ENCODE measurements at regions not wholly inside any gene's neighbourhood (a gene's known extent, or its start where the extent isn't known, plus 50 kb on each side); places are given as distances from the start of the nearest gene placed in this dataset.

DNA sequence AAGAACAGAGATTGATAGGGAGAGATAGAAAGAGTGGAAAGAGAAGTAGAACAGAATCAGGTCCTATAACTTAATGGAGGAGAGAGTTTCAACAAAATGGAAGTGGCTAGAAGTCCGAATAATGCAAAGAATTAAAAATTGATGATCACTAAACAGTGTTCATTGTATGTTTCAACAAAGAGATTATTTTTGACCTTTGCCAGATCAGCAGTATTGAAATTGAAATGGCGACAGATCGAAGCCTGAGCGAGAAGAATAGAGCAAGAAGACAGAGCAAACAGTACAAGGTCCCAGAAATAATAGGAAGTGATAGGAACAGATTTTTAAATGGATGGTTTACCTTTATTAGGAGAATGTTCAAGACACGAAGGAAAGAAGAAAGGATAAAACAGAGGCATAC lies 1012.8 kb upstream of the FBXO33 start:
- no peaks in the 10 kb centered on the region for H3K36me3 ChIP-seq (ENCODE audit: control insufficient read depth in 4 of 4, insufficient read depth in 3 of 4, low read depth in 1 of 4, low read length in 3 of 4)
- no peak overlapping the region for H3K9ac ChIP-seq (ENCODE audit: low read depth in 1 of 2, low read length in 2 of 2)
- WGBS, result 77% methylated on average over 5 of the region's 5 CpGs
- H3K27me3 ChIP-seq (ENCODE audit: control insufficient read depth in 4 of 4, insufficient read depth in 4 of 4, low read length in 3 of 4), result no peaks in the 10 kb centered on the region
- no peaks in the 10 kb centered on the region for H3K4me1 ChIP-seq (ENCODE audit: control insufficient read depth in 4 of 4, insufficient read depth in 4 of 4, low read length in 3 of 4)
- DNase-seq (ENCODE audit: low spot score), result no peak
- no peak overlapping the region for H3K27ac ChIP-seq (ENCODE audit: low read depth in 1 of 2, low read length in 2 of 2)
- H3K4me3 ChIP-seq (ENCODE audit: low read depth in 1 of 3, low read length in 3 of 3), result no peak overlapping the region
- H3K9me3 ChIP-seq (ENCODE audit: control insufficient read depth in 4 of 4, low read length in 3 of 4), result no peaks in the 10 kb centered on the region
- TF ChIP-seq TAF1 (conservative IDR thresholded peaks at IDR 0.05) (no peak), SP1 (IDR thresholded peaks at IDR 0.05) (no peak), YY1 (IDR thresholded peaks at IDR 0.05) (no peak), FOXA2 (IDR thresholded peaks at IDR 0.05) (no peak), EGR1 (IDR thresholded peaks at IDR 0.05; ENCODE audit: low read depth in 2 of 2) (no peak), FOXA1 (IDR thresholded peaks at IDR 0.05) (no peak), JUND (IDR thresholded peaks at IDR 0.05) (no peak), RXRA (IDR thresholded peaks at IDR 0.05) (no peak), HNF4G (IDR thresholded peaks at IDR 0.05) (no peak), HNF4A (conservative IDR thresholded peaks at IDR 0.05) (no peak), GABPA (IDR thresholded peaks at IDR 0.05 in 1 of 2, conservative IDR thresholded peaks at IDR 0.05 in 1 of 2) (no peak), RAD21 (IDR thresholded peaks at IDR 0.05) (no peak)
- TF ChIP-seq, protein P1, sequence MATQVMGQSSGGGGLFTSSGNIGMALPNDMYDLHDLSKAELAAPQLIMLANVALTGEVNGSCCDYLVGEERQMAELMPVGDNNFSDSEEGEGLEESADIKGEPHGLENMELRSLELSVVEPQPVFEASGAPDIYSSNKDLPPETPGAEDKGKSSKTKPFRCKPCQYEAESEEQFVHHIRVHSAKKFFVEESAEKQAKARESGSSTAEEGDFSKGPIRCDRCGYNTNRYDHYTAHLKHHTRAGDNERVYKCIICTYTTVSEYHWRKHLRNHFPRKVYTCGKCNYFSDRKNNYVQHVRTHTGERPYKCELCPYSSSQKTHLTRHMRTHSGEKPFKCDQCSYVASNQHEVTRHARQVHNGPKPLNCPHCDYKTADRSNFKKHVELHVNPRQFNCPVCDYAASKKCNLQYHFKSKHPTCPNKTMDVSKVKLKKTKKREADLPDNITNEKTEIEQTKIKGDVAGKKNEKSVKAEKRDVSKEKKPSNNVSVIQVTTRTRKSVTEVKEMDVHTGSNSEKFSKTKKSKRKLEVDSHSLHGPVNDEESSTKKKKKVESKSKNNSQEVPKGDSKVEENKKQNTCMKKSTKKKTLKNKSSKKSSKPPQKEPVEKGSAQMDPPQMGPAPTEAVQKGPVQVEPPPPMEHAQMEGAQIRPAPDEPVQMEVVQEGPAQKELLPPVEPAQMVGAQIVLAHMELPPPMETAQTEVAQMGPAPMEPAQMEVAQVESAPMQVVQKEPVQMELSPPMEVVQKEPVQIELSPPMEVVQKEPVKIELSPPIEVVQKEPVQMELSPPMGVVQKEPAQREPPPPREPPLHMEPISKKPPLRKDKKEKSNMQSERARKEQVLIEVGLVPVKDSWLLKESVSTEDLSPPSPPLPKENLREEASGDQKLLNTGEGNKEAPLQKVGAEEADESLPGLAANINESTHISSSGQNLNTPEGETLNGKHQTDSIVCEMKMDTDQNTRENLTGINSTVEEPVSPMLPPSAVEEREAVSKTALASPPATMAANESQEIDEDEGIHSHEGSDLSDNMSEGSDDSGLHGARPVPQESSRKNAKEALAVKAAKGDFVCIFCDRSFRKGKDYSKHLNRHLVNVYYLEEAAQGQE (IDR thresholded peaks at IDR 0.05), result no peak
- TF ChIP-seq, protein P2, sequence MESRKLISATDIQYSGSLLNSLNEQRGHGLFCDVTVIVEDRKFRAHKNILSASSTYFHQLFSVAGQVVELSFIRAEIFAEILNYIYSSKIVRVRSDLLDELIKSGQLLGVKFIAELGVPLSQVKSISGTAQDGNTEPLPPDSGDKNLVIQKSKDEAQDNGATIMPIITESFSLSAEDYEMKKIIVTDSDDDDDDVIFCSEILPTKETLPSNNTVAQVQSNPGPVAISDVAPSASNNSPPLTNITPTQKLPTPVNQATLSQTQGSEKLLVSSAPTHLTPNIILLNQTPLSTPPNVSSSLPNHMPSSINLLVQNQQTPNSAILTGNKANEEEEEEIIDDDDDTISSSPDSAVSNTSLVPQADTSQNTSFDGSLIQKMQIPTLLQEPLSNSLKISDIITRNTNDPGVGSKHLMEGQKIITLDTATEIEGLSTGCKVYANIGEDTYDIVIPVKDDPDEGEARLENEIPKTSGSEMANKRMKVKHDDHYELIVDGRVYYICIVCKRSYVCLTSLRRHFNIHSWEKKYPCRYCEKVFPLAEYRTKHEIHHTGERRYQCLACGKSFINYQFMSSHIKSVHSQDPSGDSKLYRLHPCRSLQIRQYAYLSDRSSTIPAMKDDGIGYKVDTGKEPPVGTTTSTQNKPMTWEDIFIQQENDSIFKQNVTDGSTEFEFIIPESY (IDR thresholded peaks at IDR 0.05), result no peak
- TF ChIP-seq, protein P3, sequence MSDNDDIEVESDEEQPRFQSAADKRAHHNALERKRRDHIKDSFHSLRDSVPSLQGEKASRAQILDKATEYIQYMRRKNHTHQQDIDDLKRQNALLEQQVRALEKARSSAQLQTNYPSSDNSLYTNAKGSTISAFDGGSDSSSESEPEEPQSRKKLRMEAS (IDR thresholded peaks at IDR 0.05), result no peak
- TF ChIP-seq, protein P4, sequence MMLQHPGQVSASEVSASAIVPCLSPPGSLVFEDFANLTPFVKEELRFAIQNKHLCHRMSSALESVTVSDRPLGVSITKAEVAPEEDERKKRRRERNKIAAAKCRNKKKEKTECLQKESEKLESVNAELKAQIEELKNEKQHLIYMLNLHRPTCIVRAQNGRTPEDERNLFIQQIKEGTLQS (IDR thresholded peaks at IDR 0.05), result no peak
- TF ChIP-seq, protein P5, sequence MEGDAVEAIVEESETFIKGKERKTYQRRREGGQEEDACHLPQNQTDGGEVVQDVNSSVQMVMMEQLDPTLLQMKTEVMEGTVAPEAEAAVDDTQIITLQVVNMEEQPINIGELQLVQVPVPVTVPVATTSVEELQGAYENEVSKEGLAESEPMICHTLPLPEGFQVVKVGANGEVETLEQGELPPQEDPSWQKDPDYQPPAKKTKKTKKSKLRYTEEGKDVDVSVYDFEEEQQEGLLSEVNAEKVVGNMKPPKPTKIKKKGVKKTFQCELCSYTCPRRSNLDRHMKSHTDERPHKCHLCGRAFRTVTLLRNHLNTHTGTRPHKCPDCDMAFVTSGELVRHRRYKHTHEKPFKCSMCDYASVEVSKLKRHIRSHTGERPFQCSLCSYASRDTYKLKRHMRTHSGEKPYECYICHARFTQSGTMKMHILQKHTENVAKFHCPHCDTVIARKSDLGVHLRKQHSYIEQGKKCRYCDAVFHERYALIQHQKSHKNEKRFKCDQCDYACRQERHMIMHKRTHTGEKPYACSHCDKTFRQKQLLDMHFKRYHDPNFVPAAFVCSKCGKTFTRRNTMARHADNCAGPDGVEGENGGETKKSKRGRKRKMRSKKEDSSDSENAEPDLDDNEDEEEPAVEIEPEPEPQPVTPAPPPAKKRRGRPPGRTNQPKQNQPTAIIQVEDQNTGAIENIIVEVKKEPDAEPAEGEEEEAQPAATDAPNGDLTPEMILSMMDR (IDR thresholded peaks at IDR 0.05; ENCODE audit: low read depth, low read length, missing input control), result no peak

DNA sequence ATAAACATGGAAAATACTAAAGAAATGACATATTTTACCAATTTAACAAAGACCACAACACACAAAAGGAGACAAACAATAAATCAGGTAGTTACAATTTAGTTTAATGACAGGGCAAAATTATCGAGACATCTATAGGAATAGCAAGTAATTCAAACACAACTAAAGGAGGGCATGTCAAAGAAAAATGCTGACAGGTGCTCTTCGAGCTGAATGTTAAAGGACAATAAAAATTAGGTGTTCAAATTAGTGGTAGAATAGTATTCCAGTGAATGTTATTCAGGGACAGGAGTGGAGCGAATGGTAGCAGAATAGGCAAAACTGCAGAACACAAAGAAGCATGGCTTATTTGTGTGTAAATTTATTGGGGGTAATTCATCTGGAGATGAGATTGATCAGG lies 1004.3 kb upstream of the FBXO33 start:
- Histone ChIP-seq H3K9me3 (ENCODE audit: control insufficient read depth in 4 of 4, low read length in 3 of 4) (no peaks in the 10 kb centered on the region), H3K36me3 (ENCODE audit: control insufficient read depth in 4 of 4, insufficient read depth in 3 of 4, low read depth in 1 of 4, low read length in 3 of 4) (no peaks in the 10 kb centered on the region), H3K4me1 (ENCODE audit: control insufficient read depth in 4 of 4, insufficient read depth in 4 of 4, low read length in 3 of 4) (no peaks in the 10 kb centered on the region), H3K4me3 (ENCODE audit: low read depth in 1 of 3, low read length in 3 of 3) (no peak overlapping the region), H3K27me3 (ENCODE audit: control insufficient read depth in 4 of 4, insufficient read depth in 4 of 4, low read length in 3 of 4) (no peaks in the 10 kb centered on the region), H3K27ac (ENCODE audit: low read depth in 1 of 2, low read length in 2 of 2) (no peak overlapping the region), H3K9ac (ENCODE audit: low read depth in 1 of 2, low read length in 2 of 2) (no peak overlapping the region)
- DNase-seq (ENCODE audit: low spot score), result no peak
- TF ChIP-seq FOXA1 (IDR thresholded peaks at IDR 0.05) (no peak), GABPA (IDR thresholded peaks at IDR 0.05 in 1 of 2, conservative IDR thresholded peaks at IDR 0.05 in 1 of 2) (no peak)
- 79% methylated on average over 3 of the region's 3 CpGs for WGBS
